ENCODE measurements at regions not wholly inside any gene's neighbourhood (a gene's known extent, or its start where the extent isn't known, plus 50 kb on each side); places are given as distances from the start of the nearest gene placed in this dataset.

GRCh38 chr6:166101819-166102419, 65.7 kb downstream of the TBXT start:
- H3K9me3 ChIP-seq (replicated peaks in 1 of 2; ENCODE audit: control insufficient read depth in 1 of 2, insufficient read depth in 1 of 2, low read length in 2 of 2), result peaks cover 7 to 8% of the 10 kb centered on the region in 2 donors
- H2AFZ ChIP-seq (ENCODE audit: insufficient read depth, low read depth, low read length, poor library complexity, severe bottlenecking), result no peak overlapping the region
- H3K27ac ChIP-seq (ENCODE audit: low read depth in 1 of 2, low read length in 2 of 2), result no peak overlapping the region
- Mint-ChIP-seq H3K4me3 (no peak overlapping the region), H3K27me3 (ENCODE audit: low read depth in 3 of 3) (peaks cover 15 to 23% (median 16%) of the 10 kb centered on the region in 3 donors), H3K4me1 (peaks cover 4% of the 10 kb centered on the region), H3K9me3 (peaks cover 0 to 12% (median 9%) of the 10 kb centered on the region in 7 donors), H3K36me3 (no peaks in the 10 kb centered on the region), H3K27ac (no peak overlapping the region)
- H3K4me1 ChIP-seq (ENCODE audit: control insufficient read depth in 1 of 2, insufficient read depth in 2 of 2, low read length in 2 of 2), result no peaks in the 10 kb centered on the region
- H3K4me2 ChIP-seq (replicated peaks; ENCODE audit: extremely low read depth, low read length, poor library complexity, severe bottlenecking), result no peak overlapping the region
- DNase-seq, result no peak
- H3K79me2 ChIP-seq (ENCODE audit: insufficient read depth, low read length), result no peaks in the 10 kb centered on the region
- no peaks in the 10 kb centered on the region for H3K36me3 ChIP-seq (replicated peaks in 1 of 2; ENCODE audit: control insufficient read depth in 1 of 2, insufficient read depth in 2 of 2, low read length in 2 of 2)
- no peak overlapping the region for H3K4me3 ChIP-seq (replicated peaks in 1 of 3; ENCODE audit: low read depth in 2 of 3, low read length in 3 of 3)
- H4K20me1 ChIP-seq (ENCODE audit: insufficient read depth, low read length), result no peaks in the 10 kb centered on the region
- intact Hi-C loops (cut with micrococcal nuclease), result no loop called here
- H3K9ac ChIP-seq (ENCODE audit: insufficient read depth, low read length, poor library complexity, severe bottlenecking), result no peak overlapping the region
- no peak for TF ChIP-seq CTCF (IDR thresholded peaks at IDR 0.05)
- H3K27me3 ChIP-seq (ENCODE audit: control insufficient read depth in 2 of 2, insufficient read depth in 2 of 2, low read length in 2 of 2), result peaks cover 3% of the 10 kb centered on the region in 2 donors

- Mint-ChIP-seq H3K27me3 (ENCODE audit: low read depth in 3 of 3) (peaks cover 22 to 38% (median 23%) of the 10 kb centered on the region in 3 donors), H3K4me1 (peaks cover 2% of the 10 kb centered on the region)
Measured at GRCh38 chr6:166097914-166098522, 69.6 kb downstream of the TBXT start.

More at GRCh38 chr6:166097914-166098522, 69.6 kb downstream of the TBXT start:
- Mint-ChIP-seq H3K27ac (no peak overlapping the region), H3K36me3 (no peaks in the 10 kb centered on the region), H3K9me3 (peaks cover 0 to 12% (median 9%) of the 10 kb centered on the region in 7 donors), H3K4me3 (peak overlapping the region in 1 of 2 donors; percentile 66)
- Histone ChIP-seq H2AFZ (ENCODE audit: insufficient read depth, low read depth, low read length, poor library complexity, severe bottlenecking) (no peak overlapping the region), H3K9ac (ENCODE audit: insufficient read depth, low read length, poor library complexity, severe bottlenecking) (no peak overlapping the region), H3K27me3 (ENCODE audit: control insufficient read depth in 2 of 2, insufficient read depth in 2 of 2, low read length in 2 of 2) (peaks cover 5 to 6% of the 10 kb centered on the region in 2 donors), H3K4me3 (replicated peaks in 1 of 3; ENCODE audit: low read depth in 2 of 3, low read length in 3 of 3) (no peak overlapping the region), H4K20me1 (ENCODE audit: insufficient read depth, low read length) (no peaks in the 10 kb centered on the region), H3K9me3 (replicated peaks in 1 of 2; ENCODE audit: control insufficient read depth in 1 of 2, insufficient read depth in 1 of 2, low read length in 2 of 2) (peaks cover 7 to 8% of the 10 kb centered on the region in 2 donors), H3K27ac (ENCODE audit: low read depth in 1 of 2, low read length in 2 of 2) (no peak overlapping the region), H3K4me1 (ENCODE audit: control insufficient read depth in 1 of 2, insufficient read depth in 2 of 2, low read length in 2 of 2) (no peaks in the 10 kb centered on the region), H3K79me2 (ENCODE audit: insufficient read depth, low read length) (no peaks in the 10 kb centered on the region), H3K36me3 (replicated peaks in 1 of 2; ENCODE audit: control insufficient read depth in 1 of 2, insufficient read depth in 2 of 2, low read length in 2 of 2) (no peaks in the 10 kb centered on the region), H3K4me2 (replicated peaks; ENCODE audit: extremely low read depth, low read length, poor library complexity, severe bottlenecking) (peak overlapping the region; percentile 28)
- peak in 1 of 3 donors; percentile 3 for DNase-seq
- 78% methylated on average over 8 of the region's 19 CpGs for WGBS (ENCODE audit: insufficient coverage)
- intact Hi-C loops (cut with micrococcal nuclease), result no loop called here
- TF ChIP-seq CTCF (IDR thresholded peaks at IDR 0.05), result peak; percentile 83
